ENCODE measurements at regions not wholly inside any gene's neighbourhood (a gene's known extent, or its start where the extent isn't known, plus 50 kb on each side); places are given as distances from the start of the nearest gene placed in this dataset.

GRCh38 chrX:20481632-20482031, 214.9 kb upstream of the RPS6KA3 start:
- DNase-seq (ENCODE audit: low read depth): no peak
- Histone ChIP-seq H3K4me3 (ENCODE audit: low read depth, low read length) (no peak overlapping the region), H3K36me3 (ENCODE audit: control insufficient read depth, insufficient read depth, low read length) (no peaks in the 10 kb centered on the region), H3K27me3 (ENCODE audit: control insufficient read depth, insufficient read depth, low read length) (no peaks in the 10 kb centered on the region; the same call in 1 of the 2 replicates)
- POLR2A ChIA-PET: no interaction called here
- TF ChIP-seq CTCF (IDR thresholded peaks at IDR 0.05; ENCODE audit: insufficient read depth, low read depth, low read length): no peak
- CTCF ChIA-PET: no interaction called here

- no peak for DNase-seq (ENCODE audit: low read depth)
- CTCF ChIA-PET: no interaction called here
- POLR2A ChIA-PET: no interaction called here
- TF ChIP-seq CTCF (IDR thresholded peaks at IDR 0.05; ENCODE audit: insufficient read depth, low read depth, low read length): no peak
- no peak overlapping the region for H3K4me3 ChIP-seq (ENCODE audit: low read depth, low read length)
- H3K36me3 ChIP-seq (ENCODE audit: control insufficient read depth, insufficient read depth, low read length): no peaks in the 10 kb centered on the region
- H3K27me3 ChIP-seq (ENCODE audit: control insufficient read depth, insufficient read depth, low read length): no peaks in the 10 kb centered on the region; the same call in 1 of the 2 replicates
Observed at GRCh38 chrX:20479896-20480295, 213.2 kb upstream of the RPS6KA3 start.

- Histone ChIP-seq H3K27me3 (ENCODE audit: control insufficient read depth, insufficient read depth, low read length) (no peaks in the 10 kb centered on the region; the same call in 1 of the 2 replicates), H3K4me3 (ENCODE audit: low read depth, low read length) (no peak overlapping the region), H3K36me3 (ENCODE audit: control insufficient read depth, insufficient read depth, low read length) (no peaks in the 10 kb centered on the region)
- CTCF ChIA-PET: no interaction called here
- no peak for DNase-seq (ENCODE audit: low read depth)
- POLR2A ChIA-PET: no interaction called here
- TF ChIP-seq CTCF (IDR thresholded peaks at IDR 0.05; ENCODE audit: insufficient read depth, low read depth, low read length): no peak
Observed at GRCh38 chrX:20479048-20479447, 212.3 kb upstream of the RPS6KA3 start.

GRCh38 chrX:20477836-20478524, 211.3 kb upstream of the RPS6KA3 start:
- TF ChIP-seq CTCF (IDR thresholded peaks at IDR 0.05; ENCODE audit: insufficient read depth, low read depth, low read length): no peak
- no peak overlapping the region for H3K4me3 ChIP-seq (ENCODE audit: low read depth, low read length)
- ChIA-PET POLR2A (no interaction called here), CTCF (no interaction called here)
- H3K36me3 ChIP-seq (ENCODE audit: control insufficient read depth, insufficient read depth, low read length): no peaks in the 10 kb centered on the region
- DNase-seq (ENCODE audit: low read depth): no peak
- no peaks in the 10 kb centered on the region; the same call in 1 of the 2 replicates for H3K27me3 ChIP-seq (ENCODE audit: control insufficient read depth, insufficient read depth, low read length)

- ChIA-PET POLR2A (no interaction called here), CTCF (no interaction called here)
- Histone ChIP-seq H3K4me3 (ENCODE audit: low read depth, low read length) (no peak overlapping the region), H3K36me3 (ENCODE audit: control insufficient read depth, insufficient read depth, low read length) (no peaks in the 10 kb centered on the region), H3K27me3 (ENCODE audit: control insufficient read depth, insufficient read depth, low read length) (no peaks in the 10 kb centered on the region; the same call in 1 of the 2 replicates)
- DNase-seq (ENCODE audit: low read depth): no peak
- TF ChIP-seq CTCF (IDR thresholded peaks at IDR 0.05; ENCODE audit: insufficient read depth, low read depth, low read length): no peak
Observed at GRCh38 chrX:20477219-20477618, 210.5 kb upstream of the RPS6KA3 start.

All from BJ (cell line).